CD4-positive, alpha-beta T cell (primary cell): ENCODE measurements at regions not wholly inside any gene's neighbourhood (a gene's known extent, or its start where the extent isn't known, plus 50 kb on each side); places are given as distances from the start of the nearest gene placed in this dataset.

ENCODE experiments used
- ATAC-seq: fragments of 200-7000 bp; cut with Tn5 transposase; one replicate; pipeline ENCODE4 v1.10.0; 2022; ENCODE audit warnings: mild to moderate bottlenecking; ENCODE audit not compliant: poor library complexity
- CTCF ChIA-PET: fragments of 350-600 bp; sonication (Branson Sonifier 250); formaldehyde crosslinking; loops from one replicate; lab custom pipeline; 2021; ENCODE audit warnings: antibody characterized with exemption, inconsistent platforms; lab: Charles Lee
- POLR2A ChIA-PET: fragments of 350-600 bp; sonication (Branson Sonifier 250); formaldehyde crosslinking; loops from one replicate; lab custom pipeline; 2021; ENCODE audit warnings: antibody characterized with exemption, inconsistent platforms; lab: Charles Lee
- DNase-seq, 14 experiments: peaks; one replicate each; pipeline ENCODE4 v3.0.0-alpha.2; 2013 to 2020; ENCODE audit warnings: mixed read lengths in 2 of 14
- H3K27ac ChIP-seq, 2 donors: one replicate each; pipeline versions ENCODE4 v1.5.1 to v1.7.0; 2013; ENCODE audit warnings: low read length in 2 of 2, low read depth in 1 of 2, mild to moderate bottlenecking in 1 of 2
- H3K27me3 ChIP-seq, 2 experiments: 1 replicate in 1 of 2; 2 replicates in 1 of 2; pipeline versions ENCODE4 v1.6.1 to v1.7.0; 2013; ENCODE audit warnings: low read length in 2 of 2, control low read depth in 1 of 2, mild to moderate bottlenecking in 1 of 2, moderate library complexity in 1 of 2; ENCODE audit not compliant: insufficient read depth in 2 of 2, control insufficient read depth in 1 of 2
- H3K36me3 ChIP-seq: one replicate; pipeline ENCODE4 v1.6.1; 2013; ENCODE audit warnings: low read length, control low read depth; ENCODE audit not compliant: insufficient read depth
- H3K4me1 ChIP-seq: one replicate; pipeline ENCODE4 v1.6.1; 2013; ENCODE audit warnings: low read length, control low read depth; ENCODE audit not compliant: insufficient read depth
- H3K4me3 ChIP-seq: one replicate; pipeline ENCODE4 v1.5.1; 2013; ENCODE audit warnings: mild to moderate bottlenecking, low read length, moderate library complexity
- H3K9me3 ChIP-seq, 2 experiments: 1 replicate in 1 of 2; 2 replicates in 1 of 2; pipeline versions ENCODE4 v1.6.1 to v1.7.0; 2013; ENCODE audit warnings: low read length in 2 of 2, mild to moderate bottlenecking in 2 of 2, control low read depth in 1 of 2, moderate library complexity in 1 of 2; ENCODE audit not compliant: control insufficient read depth in 1 of 2, insufficient read depth in 1 of 2
- H3K27ac Mint-ChIP-seq: one replicate; pipeline ENCODE4 v1.8.0; 2020; ENCODE audit warnings: mixed read lengths
- H3K27me3 Mint-ChIP-seq: one replicate; pipeline ENCODE4 v1.8.0; 2021; ENCODE audit warnings: mixed read lengths
- H3K36me3 Mint-ChIP-seq: one replicate; pipeline ENCODE4 v1.8.0; 2021; ENCODE audit warnings: low read depth, mixed read lengths
- H3K4me1 Mint-ChIP-seq: one replicate; pipeline ENCODE4 v1.8.0; 2021; ENCODE audit warnings: low read depth, mixed read lengths
- H3K4me3 Mint-ChIP-seq: one replicate; pipeline ENCODE4 v1.8.0; 2020; ENCODE audit warnings: mild to moderate bottlenecking, mixed read lengths
- H3K9me3 Mint-ChIP-seq: one replicate; pipeline ENCODE4 v1.8.0; 2020; ENCODE audit warnings: mixed read lengths
- CTCF ChIP-seq: fragments of 200-600 bp; IDR thresholded peaks from one replicate; pipeline ENCODE4 v1.8.0; 2022; ENCODE audit warnings: antibody characterized with exemption, mild to moderate bottlenecking
- intact Hi-C, 2 experiments: fragments of 100-400 bp; cut with DNase I in 1 of 2; cut with micrococcal nuclease in 1 of 2; formaldehyde crosslinking; loops; one replicate each; pipeline versions ENCODE4 v1.15.1 to v1.9.0; 2023 to 2025; cut with DNase I, micrococcal nuclease

- ATAC-seq, result no peak
- no peak overlapping the region for H3K4me3 Mint-ChIP-seq
Observed at GRCh38 chr13:89708013-89708412, 1639.5 kb upstream of the MIR17HG start.

GRCh38 chr13:89721216-89721615, 1626.3 kb upstream of the MIR17HG start:
- no peaks in the 10 kb centered on the region for H3K4me1 ChIP-seq
- Mint-ChIP-seq H3K27ac (no peak overlapping the region), H3K4me3 (no peak overlapping the region), H3K9me3 (peaks cover 15% of the 10 kb centered on the region), H3K36me3 (no peaks in the 10 kb centered on the region), H3K4me1 (no peaks in the 10 kb centered on the region), H3K27me3 (no peaks in the 10 kb centered on the region)
- ChIA-PET CTCF (no interaction called here), POLR2A (no interaction called here)
- no peaks in the 10 kb centered on the region for H3K27me3 ChIP-seq
- no peak overlapping the region for H3K27ac ChIP-seq
- no peak overlapping the region for H3K4me3 ChIP-seq
- intact Hi-C loops, result no loop called here
- TF ChIP-seq CTCF, result no peak
- no peak for DNase-seq
- no peaks in the 10 kb centered on the region for H3K36me3 ChIP-seq
- H3K9me3 ChIP-seq, result peaks cover 0 to 4% of the 10 kb centered on the region in 2 experiments
- ATAC-seq, result no peak

More at GRCh38 chr13:89708013-89708412, 1639.5 kb upstream of the MIR17HG start:
- DNase-seq, result no peak
- no peak overlapping the region for H3K4me3 ChIP-seq
- Mint-ChIP-seq H3K27me3 (no peaks in the 10 kb centered on the region), H3K9me3 (no peaks in the 10 kb centered on the region), H3K27ac (no peak overlapping the region), H3K4me1 (no peaks in the 10 kb centered on the region), H3K36me3 (no peaks in the 10 kb centered on the region)
- ChIA-PET POLR2A (no interaction called here), CTCF (no interaction called here)
- H3K27me3 ChIP-seq, result no peaks in the 10 kb centered on the region
- H3K36me3 ChIP-seq, result no peaks in the 10 kb centered on the region
- no peaks in the 10 kb centered on the region for H3K4me1 ChIP-seq
- no peak overlapping the region for H3K27ac ChIP-seq
- no peak for TF ChIP-seq CTCF
- intact Hi-C loops, result no loop called here
- peaks cover 0 to 4% of the 10 kb centered on the region in 2 experiments for H3K9me3 ChIP-seq

- Histone ChIP-seq H3K27ac (no peak overlapping the region), H3K36me3 (no peaks in the 10 kb centered on the region), H3K4me1 (no peaks in the 10 kb centered on the region), H3K27me3 (no peaks in the 10 kb centered on the region), H3K9me3 (no peaks in the 10 kb centered on the region), H3K4me3 (no peak overlapping the region)
- ATAC-seq, result no peak
- Mint-ChIP-seq H3K9me3 (peaks cover 13% of the 10 kb centered on the region), H3K27me3 (no peaks in the 10 kb centered on the region), H3K27ac (no peak overlapping the region), H3K4me1 (no peaks in the 10 kb centered on the region), H3K4me3 (no peak overlapping the region), H3K36me3 (no peaks in the 10 kb centered on the region)
- DNase-seq, result no peak
- intact Hi-C loops, result no loop called here
- no peak for TF ChIP-seq CTCF
- POLR2A ChIA-PET, result no interaction called here
- CTCF ChIA-PET, result no interaction called here
Observed at GRCh38 chr13:89726690-89727435, 1620.6 kb upstream of the MIR17HG start.
